Skeletal muscle satellite cell (primary cell): ENCODE measurements at regions not wholly inside any gene's neighbourhood (a gene's known extent, or its start where the extent isn't known, plus 50 kb on each side); places are given as distances from the start of the nearest gene placed in this dataset.

ENCODE experiments used
- H3K27me3 ChIP-seq: 2 replicates; pipeline ENCODE4 v1.7.0; 2013; ENCODE audit warnings: low read length; ENCODE audit not compliant: control insufficient read depth, insufficient read depth
- H3K36me3 ChIP-seq: 2 replicates; pipeline ENCODE4 v1.7.0; 2013; ENCODE audit warnings: mild to moderate bottlenecking, control low read depth, low read length; ENCODE audit not compliant: insufficient read depth
- H3K4me1 ChIP-seq: 2 replicates; pipeline ENCODE4 v1.7.0; 2013; ENCODE audit warnings: low read length; ENCODE audit not compliant: control insufficient read depth, insufficient read depth
- H3K4me2 ChIP-seq: 2 replicates; pipeline ENCODE4 v1.7.0; 2013; ENCODE audit warnings: mild to moderate bottlenecking, low read length
- H3K4me3 ChIP-seq: 2 replicates; pipeline ENCODE4 v1.7.0; 2013; ENCODE audit warnings: low read length
- H3K9ac ChIP-seq: 2 replicates; pipeline ENCODE4 v1.7.0; 2013; ENCODE audit warnings: mild to moderate bottlenecking, low read depth, low read length, moderate library complexity
- H3K9me3 ChIP-seq: replicated peaks from 2 replicates; pipeline ENCODE4 v1.7.0; 2013; ENCODE audit warnings: mild to moderate bottlenecking, control low read depth, low read length

- no peak overlapping the region for H3K4me2 ChIP-seq
- no peak overlapping the region for H3K9ac ChIP-seq
- H3K4me1 ChIP-seq, result no peaks in the 10 kb centered on the region
- no peaks in the 10 kb centered on the region for H3K27me3 ChIP-seq
- H3K4me3 ChIP-seq, result no peak overlapping the region
- H3K9me3 ChIP-seq, result peaks cover 2% of the 10 kb centered on the region
- no peaks in the 10 kb centered on the region for H3K36me3 ChIP-seq
Observed at GRCh38 chr4:105015750-105016149, 130.9 kb upstream of the TET2 start.

- Histone ChIP-seq H3K4me3 (no peak overlapping the region), H3K4me2 (no peak overlapping the region), H3K9ac (no peak overlapping the region), H3K4me1 (no peaks in the 10 kb centered on the region), H3K36me3 (no peaks in the 10 kb centered on the region), H3K9me3 (no peaks in the 10 kb centered on the region), H3K27me3 (no peaks in the 10 kb centered on the region)
Observed at GRCh38 chr4:105022811-105023667, 123.6 kb upstream of the TET2 start.

- Histone ChIP-seq H3K27me3 (no peaks in the 10 kb centered on the region), H3K4me2 (no peak overlapping the region), H3K4me1 (no peaks in the 10 kb centered on the region), H3K9ac (no peak overlapping the region), H3K4me3 (no peak overlapping the region), H3K36me3 (no peaks in the 10 kb centered on the region), H3K9me3 (no peaks in the 10 kb centered on the region)
Observed at GRCh38 chr4:105023668-105024055, 123.0 kb upstream of the TET2 start.

- Histone ChIP-seq H3K4me2 (no peak overlapping the region), H3K4me1 (no peaks in the 10 kb centered on the region), H3K9me3 (no peaks in the 10 kb centered on the region), H3K36me3 (no peaks in the 10 kb centered on the region), H3K27me3 (no peaks in the 10 kb centered on the region), H3K4me3 (no peak overlapping the region), H3K9ac (no peak overlapping the region)
Observed at GRCh38 chr4:105025263-105026017, 121.2 kb upstream of the TET2 start.

- H3K36me3 ChIP-seq, result no peaks in the 10 kb centered on the region
- H3K9ac ChIP-seq, result no peak overlapping the region
- H3K27me3 ChIP-seq, result no peaks in the 10 kb centered on the region
- no peak overlapping the region for H3K4me3 ChIP-seq
- no peaks in the 10 kb centered on the region for H3K9me3 ChIP-seq
- H3K4me2 ChIP-seq, result no peak overlapping the region
- H3K4me1 ChIP-seq, result no peaks in the 10 kb centered on the region
Observed at GRCh38 chr4:105036991-105037390, 109.7 kb upstream of the TET2 start.

GRCh38 chr4:105042451-105042850 lies 104.2 kb upstream of the TET2 start:
- no peak overlapping the region for H3K4me3 ChIP-seq
- no peaks in the 10 kb centered on the region for H3K9me3 ChIP-seq
- no peaks in the 10 kb centered on the region for H3K27me3 ChIP-seq
- no peak overlapping the region for H3K4me2 ChIP-seq
- no peaks in the 10 kb centered on the region for H3K36me3 ChIP-seq
- H3K4me1 ChIP-seq, result no peaks in the 10 kb centered on the region
- no peak overlapping the region for H3K9ac ChIP-seq

- Histone ChIP-seq H3K9me3 (no peaks in the 10 kb centered on the region), H3K36me3 (no peaks in the 10 kb centered on the region), H3K4me2 (no peak overlapping the region), H3K27me3 (no peaks in the 10 kb centered on the region), H3K4me3 (no peak overlapping the region), H3K9ac (no peak overlapping the region), H3K4me1 (peaks cover 8% of the 10 kb centered on the region)
Observed at GRCh38 chr4:105050896-105051295, 95.8 kb upstream of the TET2 start.

- Histone ChIP-seq H3K4me2 (no peak overlapping the region), H3K9me3 (no peaks in the 10 kb centered on the region), H3K4me1 (peaks cover 25% of the 10 kb centered on the region)
Observed at GRCh38 chr4:105057370-105058105, 89.1 kb upstream of the TET2 start.

GRCh38 chr4:105058177-105058812 lies 88.4 kb upstream of the TET2 start:
- peaks cover 25% of the 10 kb centered on the region for H3K4me1 ChIP-seq
- no peak overlapping the region for H3K4me2 ChIP-seq
- H3K9ac ChIP-seq, result no peak overlapping the region
- H3K36me3 ChIP-seq, result no peaks in the 10 kb centered on the region
- H3K9me3 ChIP-seq, result no peaks in the 10 kb centered on the region
- H3K4me3 ChIP-seq, result no peak overlapping the region
- H3K27me3 ChIP-seq, result no peaks in the 10 kb centered on the region

More at GRCh38 chr4:105057370-105058105, 89.1 kb upstream of the TET2 start:
- Histone ChIP-seq H3K9ac (no peak overlapping the region), H3K36me3 (no peaks in the 10 kb centered on the region), H3K27me3 (no peaks in the 10 kb centered on the region), H3K4me3 (no peak overlapping the region)

- Histone ChIP-seq H3K4me2 (no peak overlapping the region), H3K4me1 (peaks cover 25% of the 10 kb centered on the region), H3K27me3 (no peaks in the 10 kb centered on the region), H3K9me3 (no peaks in the 10 kb centered on the region), H3K36me3 (no peaks in the 10 kb centered on the region), H3K4me3 (no peak overlapping the region), H3K9ac (no peak overlapping the region)
Observed at GRCh38 chr4:105059337-105059736, 87.3 kb upstream of the TET2 start.

- H3K36me3 ChIP-seq, result no peaks in the 10 kb centered on the region
- no peak overlapping the region for H3K9ac ChIP-seq
- H3K4me1 ChIP-seq, result peaks cover 25% of the 10 kb centered on the region
- H3K9me3 ChIP-seq, result no peaks in the 10 kb centered on the region
- peak overlapping the region; percentile 24 for H3K4me2 ChIP-seq
- H3K4me3 ChIP-seq, result no peak overlapping the region
- no peaks in the 10 kb centered on the region for H3K27me3 ChIP-seq
Observed at GRCh38 chr4:105060628-105061027, 86.0 kb upstream of the TET2 start.
